Esophagus squamous epithelium (tissue), 5 donors: ENCODE measurements at regions not wholly inside any gene's neighbourhood (a gene's known extent, or its start where the extent isn't known, plus 50 kb on each side); places are given as distances from the start of the nearest gene placed in this dataset.
"Not testable (repeated sequence)": the region's sequence is repeated elsewhere in the genome, so short reads cannot be mapped to it uniquely, and the experiment has no call there.

ENCODE experiments used
- DNase-seq: peaks from one replicate; lab custom pipeline; 2025; lab: John Stamatoyannopoulos, UW
- H3K27ac ChIP-seq, 4 donors: fragments of 200-600 bp; sonication (generic); one replicate each; pipeline ENCODE4 v1.5.1; 2016 to 2019; ENCODE audit warnings: mild to moderate bottlenecking in 1 of 4
- H3K27me3 ChIP-seq, 4 donors: fragments of 200-600 bp; sonication (generic); 1 replicate in 3 of 4; 2 replicates in 1 of 4; pipeline versions ENCODE4 v1.5.1 to v1.6.0; 2017 to 2021; ENCODE audit warnings: antibody characterized with exemption in 1 of 4
- H3K36me3 ChIP-seq, 3 donors: fragments of 200-600 bp; sonication (generic); one replicate each; pipeline ENCODE4 v1.5.1; 2016 to 2019
- H3K4me1 ChIP-seq, 3 donors: fragments of 200-600 bp; sonication (generic); one replicate each; pipeline ENCODE4 v1.5.1; 2017 to 2019
- H3K4me3 ChIP-seq, 4 donors: fragments of 200-600 bp; sonication (generic); 1 replicate in 3 of 4; 2 replicates in 1 of 4; pipeline ENCODE4 v1.5.1; 2016 to 2019; ENCODE audit warnings: mild to moderate bottlenecking in 2 of 4, moderate library complexity in 1 of 4
- H3K9me3 ChIP-seq, 3 donors: fragments of 200-600 bp; sonication (generic); one replicate each; pipeline ENCODE4 v1.5.1; 2016 to 2019
- POLR2A ChIP-seq, 4 donors: fragments of 450-650 bp; IDR thresholded peaks; one replicate each; pipeline ENCODE4 v1.6.1; 2017; ENCODE audit warnings: antibody characterized with exemption in 4 of 4, mild to moderate bottlenecking in 4 of 4, moderate library complexity in 3 of 4
- WGBS, 2 donors: methylation state at CpG; one replicate each; pipeline ENCODE4 v1.1.5; 2018; 5-methylcytosine and 5-hydroxymethylcytosine counted together
- intact Hi-C: fragments of 100-400 bp; cut with DNase I; formaldehyde crosslinking; loops from one replicate; pipeline ENCODE4 v1.15.0; 2022
- TF ChIP-seq, protein P1 (sequence below), 6 experiments: fragments of 450-650 bp in 4 of 6; fragments of 200-600 bp in 2 of 6; sonication (generic) in 2 of 6; IDR thresholded peaks; one replicate each; pipeline ENCODE4 v1.5.1; 2016 to 2019; ENCODE audit warnings: antibody characterized with exemption in 6 of 6, mild to moderate bottlenecking in 4 of 6, moderate library complexity in 4 of 6
- donor health status: DM: yes; HTN: yes; CAD: no.

- intact Hi-C loops, result no loop called here
- Histone ChIP-seq H3K36me3 (no peaks in the 10 kb centered on the region), H3K4me3 (no peak overlapping the region), H3K4me1 (no peaks in the 10 kb centered on the region), H3K27me3 (no peaks in the 10 kb centered on the region), H3K9me3 (no peaks in the 10 kb centered on the region), H3K27ac (no peak overlapping the region)
- WGBS, 2 donors, result 48 to 83% methylated on average over 1 of the region's 1 CpG
- TF ChIP-seq, protein P1, sequence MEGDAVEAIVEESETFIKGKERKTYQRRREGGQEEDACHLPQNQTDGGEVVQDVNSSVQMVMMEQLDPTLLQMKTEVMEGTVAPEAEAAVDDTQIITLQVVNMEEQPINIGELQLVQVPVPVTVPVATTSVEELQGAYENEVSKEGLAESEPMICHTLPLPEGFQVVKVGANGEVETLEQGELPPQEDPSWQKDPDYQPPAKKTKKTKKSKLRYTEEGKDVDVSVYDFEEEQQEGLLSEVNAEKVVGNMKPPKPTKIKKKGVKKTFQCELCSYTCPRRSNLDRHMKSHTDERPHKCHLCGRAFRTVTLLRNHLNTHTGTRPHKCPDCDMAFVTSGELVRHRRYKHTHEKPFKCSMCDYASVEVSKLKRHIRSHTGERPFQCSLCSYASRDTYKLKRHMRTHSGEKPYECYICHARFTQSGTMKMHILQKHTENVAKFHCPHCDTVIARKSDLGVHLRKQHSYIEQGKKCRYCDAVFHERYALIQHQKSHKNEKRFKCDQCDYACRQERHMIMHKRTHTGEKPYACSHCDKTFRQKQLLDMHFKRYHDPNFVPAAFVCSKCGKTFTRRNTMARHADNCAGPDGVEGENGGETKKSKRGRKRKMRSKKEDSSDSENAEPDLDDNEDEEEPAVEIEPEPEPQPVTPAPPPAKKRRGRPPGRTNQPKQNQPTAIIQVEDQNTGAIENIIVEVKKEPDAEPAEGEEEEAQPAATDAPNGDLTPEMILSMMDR (IDR thresholded peaks at IDR 0.05), result no peak
- TF ChIP-seq POLR2A (IDR thresholded peaks at IDR 0.05), result no peak
- DNase-seq, result no peak
Measured at GRCh38 chr2:184155791-184156190, 442.5 kb upstream of the ZNF804A start.

- no peaks in the 10 kb centered on the region for H3K4me1 ChIP-seq
- no peak overlapping the region for H3K4me3 ChIP-seq
- TF ChIP-seq, protein P1 (IDR thresholded peaks at IDR 0.05), result no peak
- TF ChIP-seq POLR2A (IDR thresholded peaks at IDR 0.05), result no peak
- H3K27me3 ChIP-seq, result no peaks in the 10 kb centered on the region
- H3K36me3 ChIP-seq, result no peaks in the 10 kb centered on the region
- intact Hi-C loops, result no loop called here
- WGBS, 2 donors, result 42% methylated on average over 2 of the region's 2 CpGs
- no peaks in the 10 kb centered on the region for H3K9me3 ChIP-seq
- no peak for DNase-seq
- no peak overlapping the region for H3K27ac ChIP-seq
Measured at GRCh38 chr2:184157141-184157540, 441.2 kb upstream of the ZNF804A start.

- no peak overlapping the region for H3K27ac ChIP-seq
- WGBS, 2 donors, result 87% methylated on average over 2 of the region's 2 CpGs
- intact Hi-C loops, result no loop called here
- H3K36me3 ChIP-seq, result no peaks in the 10 kb centered on the region
- no peak for DNase-seq
- H3K9me3 ChIP-seq, result no peaks in the 10 kb centered on the region
- TF ChIP-seq, protein P1 (IDR thresholded peaks at IDR 0.05), result no peak
- TF ChIP-seq POLR2A (IDR thresholded peaks at IDR 0.05), result no peak
- H3K4me3 ChIP-seq, result no peak overlapping the region
- no peaks in the 10 kb centered on the region for H3K27me3 ChIP-seq
- no peaks in the 10 kb centered on the region for H3K4me1 ChIP-seq
Measured at GRCh38 chr2:184162426-184162825, 435.9 kb upstream of the ZNF804A start.

DNA sequence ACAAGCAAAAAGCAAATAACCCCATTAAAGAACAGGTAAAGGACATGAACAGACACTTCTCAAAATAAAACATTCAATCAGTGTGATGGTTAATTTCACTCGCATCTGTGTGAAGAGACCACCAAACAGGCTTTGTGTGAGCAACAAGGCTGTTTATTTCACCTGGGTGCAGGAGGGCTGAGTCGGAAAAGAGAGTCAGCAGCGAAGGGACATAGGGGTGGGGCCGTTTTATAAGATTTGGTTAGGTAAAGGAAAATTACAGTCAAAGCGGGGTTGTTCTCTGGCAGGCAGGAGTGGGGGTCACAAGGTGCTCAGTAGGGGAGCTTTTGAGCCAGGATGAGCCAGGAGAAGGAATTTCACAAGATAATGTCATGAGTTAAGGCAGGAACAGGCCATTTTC is 429.5 kb upstream of the ZNF804A start:
- 66 to 77% methylated on average over 5 of the region's 5 CpGs for WGBS, 2 donors
- H3K4me1 ChIP-seq, intact Hi-C loops, H3K9me3 ChIP-seq, H3K36me3 ChIP-seq, H3K27me3 ChIP-seq, DNase-seq, H3K4me3 ChIP-seq, H3K27ac ChIP-seq: not testable (repeated sequence)

- no peak overlapping the region for H3K4me3 ChIP-seq
- intact Hi-C loops, result no loop called here
- no peak overlapping the region for H3K27ac ChIP-seq
- DNase-seq, result no peak
- no peaks in the 10 kb centered on the region for H3K9me3 ChIP-seq
- whole genome bisulfite sequencing, 2 donors, result 85 to 92% methylated on average over 4 of the region's 4 CpGs
- TF ChIP-seq POLR2A (IDR thresholded peaks at IDR 0.05), result no peak
- TF ChIP-seq, protein P1 (IDR thresholded peaks at IDR 0.05), result no peak
- H3K36me3 ChIP-seq, result no peaks in the 10 kb centered on the region
- no peaks in the 10 kb centered on the region for H3K27me3 ChIP-seq
- no peaks in the 10 kb centered on the region for H3K4me1 ChIP-seq
Measured at GRCh38 chr2:184169366-184169765, 429.0 kb upstream of the ZNF804A start.

GRCh38 chr2:184174493-184175104 is 423.7 kb upstream of the ZNF804A start:
- WGBS, 2 donors, result 76 to 80% methylated on average over 8 of the region's 8 CpGs
- DNase-seq, result no peak
- Histone ChIP-seq H3K4me1 (no peaks in the 10 kb centered on the region), H3K36me3 (no peaks in the 10 kb centered on the region), H3K4me3 (no peak overlapping the region), H3K27ac (no peak overlapping the region), H3K9me3 (no peaks in the 10 kb centered on the region), H3K27me3 (no peaks in the 10 kb centered on the region)
- intact Hi-C loops, result no loop called here
- TF ChIP-seq, protein P1 (IDR thresholded peaks at IDR 0.05), result no peak
- no peak for TF ChIP-seq POLR2A (IDR thresholded peaks at IDR 0.05)
